SK-N-SH treated with all-trans-retinoic acid at 6 μM for 48 hours (cell line): ENCODE measurements at regions not wholly inside any gene's neighbourhood (a gene's known extent, or its start where the extent isn't known, plus 50 kb on each side); places are given as distances from the start of the nearest gene placed in this dataset.

Experiments
- ATAC-seq: fragments of 200-7000 bp; cut with Tn5 transposase; 3 replicates; pipeline ENCODE4 v1.9.1; 2020; ENCODE audit warnings: mild to moderate bottlenecking, moderate library complexity
- ARNTL ChIP-seq: fragments of 450-650 bp; formaldehyde crosslinking; IDR thresholded peaks from 2 replicates; pipeline ENCODE4 v1.5.0; 2020; ENCODE audit warnings: low read depth, mild to moderate bottlenecking, moderate library complexity, borderline replicate concordance
- BACH2 ChIP-seq: fragments of 250-450 bp; sonication (Bioruptor Pico); IDR thresholded peaks from 2 replicates; pipeline ENCODE4 v1.9.0; 2021; ENCODE audit warnings: mild to moderate bottlenecking, borderline replicate concordance
- CREB5 ChIP-seq: fragments of 250-450 bp; sonication (Bioruptor Pico); IDR thresholded peaks from 2 replicates; pipeline ENCODE4 v1.5.1; 2020; ENCODE audit warnings: low read depth, mild to moderate bottlenecking, moderate library complexity
- CSDC2 ChIP-seq: fragments of 250-450 bp; sonication (Bioruptor Pico); IDR thresholded peaks from 2 replicates; pipeline ENCODE4 v1.5.0; 2020; ENCODE audit warnings: mild to moderate bottlenecking, moderate library complexity
- CSRNP3 ChIP-seq: fragments of 250-450 bp; sonication (Bioruptor Pico); IDR thresholded peaks from 2 replicates; pipeline ENCODE4 v1.5.1; 2021; ENCODE audit warnings: mild to moderate bottlenecking, moderate library complexity
- ESRRG ChIP-seq: fragments of 250-450 bp; sonication (Bioruptor Pico); IDR thresholded peaks from 2 replicates; pipeline ENCODE4 v1.6.1; 2021; ENCODE audit warnings: mild to moderate bottlenecking
- GLIS3 ChIP-seq: fragments of 250-450 bp; sonication (Bioruptor Pico); IDR thresholded peaks from 2 replicates; pipeline ENCODE4 v1.5.0; 2020; ENCODE audit warnings: mild to moderate bottlenecking, moderate library complexity
- ISL1 ChIP-seq: fragments of 250-450 bp; sonication (Bioruptor Pico); IDR thresholded peaks from 2 replicates; pipeline ENCODE4 v2.1.2; 2022; ENCODE audit warnings: mild to moderate bottlenecking, moderate library complexity
- OSR1 ChIP-seq: fragments of 250-450 bp; sonication (Bioruptor Pico); IDR thresholded peaks from 2 replicates; pipeline ENCODE4 v1.8.0; 2022; ENCODE audit warnings: moderate library complexity, mild to moderate bottlenecking, inconsistent platforms
- PATZ1 ChIP-seq: fragments of 250-450 bp; sonication (Bioruptor Pico); IDR thresholded peaks from 2 replicates; pipeline ENCODE4 v1.8.0; 2020; ENCODE audit warnings: mild to moderate bottlenecking, moderate library complexity, borderline replicate concordance
- POU6F1 ChIP-seq: fragments of 250-450 bp; sonication (Bioruptor Pico); IDR thresholded peaks from 2 replicates; pipeline ENCODE4 v1.8.0; 2021; ENCODE audit warnings: low read depth, mild to moderate bottlenecking, moderate library complexity, borderline replicate concordance
- PPARA ChIP-seq: fragments of 250-450 bp; sonication (Bioruptor Pico); IDR thresholded peaks from 2 replicates; pipeline ENCODE4 v1.5.0; 2020; ENCODE audit warnings: mild to moderate bottlenecking, borderline replicate concordance
- RARB ChIP-seq: fragments of 250-450 bp; sonication (Bioruptor Pico); IDR thresholded peaks from 2 replicates; pipeline ENCODE4 v1.8.0; 2021; ENCODE audit warnings: mild to moderate bottlenecking, moderate library complexity
- SNAI2 ChIP-seq: fragments of 250-450 bp; sonication (Bioruptor Pico); IDR thresholded peaks from 2 replicates; pipeline ENCODE4 v1.5.0; 2020; ENCODE audit warnings: mild to moderate bottlenecking, moderate library complexity
- TCF4 ChIP-seq: fragments of 250-450 bp; sonication (Bioruptor Pico); IDR thresholded peaks from 2 replicates; pipeline ENCODE4 v1.8.0; 2021; ENCODE audit warnings: mild to moderate bottlenecking, moderate library complexity, borderline replicate concordance
- TOX ChIP-seq: fragments of 250-450 bp; sonication (Bioruptor Pico); IDR thresholded peaks from 2 replicates; pipeline ENCODE4 v1.8.0; 2021; ENCODE audit warnings: mild to moderate bottlenecking, moderate library complexity, borderline replicate concordance
- TSHZ2 ChIP-seq: fragments of 250-450 bp; sonication (Bioruptor Pico); IDR thresholded peaks from 2 replicates; pipeline ENCODE4 v1.5.0; 2020; ENCODE audit warnings: mild to moderate bottlenecking, moderate library complexity
- ZC3H10 ChIP-seq: fragments of 250-450 bp; sonication (Bioruptor Pico); IDR thresholded peaks from 2 replicates; pipeline ENCODE4 v1.5.1; 2021; ENCODE audit warnings: mild to moderate bottlenecking, moderate library complexity
- ZFP3 ChIP-seq: fragments of 250-450 bp; sonication (Bioruptor Pico); IDR thresholded peaks from 2 replicates; pipeline ENCODE4 v1.5.0; 2020; ENCODE audit warnings: mild to moderate bottlenecking, moderate library complexity
- ZFP30 ChIP-seq: fragments of 450-650 bp; formaldehyde crosslinking; IDR thresholded peaks from 2 replicates; pipeline ENCODE4 v1.5.0; 2022; ENCODE audit warnings: mild to moderate bottlenecking, moderate library complexity
- ZNF565 ChIP-seq: fragments of 450-650 bp; formaldehyde crosslinking; conservative IDR thresholded peaks from 2 replicates; pipeline ENCODE4 v1.5.0; 2020; ENCODE audit warnings: low read depth, mild to moderate bottlenecking, moderate library complexity
- ZNF70 ChIP-seq: fragments of 450-650 bp; formaldehyde crosslinking; IDR thresholded peaks from 2 replicates; pipeline ENCODE4 v1.5.0; 2020; ENCODE audit warnings: mild to moderate bottlenecking, moderate library complexity
- ZNF8 ChIP-seq: fragments of 450-650 bp; formaldehyde crosslinking; IDR thresholded peaks from 2 replicates; pipeline ENCODE4 v1.5.0; 2020; ENCODE audit warnings: mild to moderate bottlenecking, moderate library complexity

GRCh38 chr9:99634186-99634585 lies 187.5 kb upstream of the NR4A3 start:
- no peak for TF ChIP-seq PPARA (CRISPR knock-in tag)
- ATAC-seq, result no peak

GRCh38 chr9:99635032-99635431 lies 186.7 kb upstream of the NR4A3 start:
- no peak for ATAC-seq
- TF ChIP-seq ZFP30 (CRISPR knock-in tag), result no peak
- TF ChIP-seq TOX (CRISPR knock-in tag), result no peak
- TF ChIP-seq CSDC2 (CRISPR knock-in tag), result no peak
- TF ChIP-seq RARB, result no peak
- TF ChIP-seq BACH2 (CRISPR knock-in tag), result no peak
- no peak for TF ChIP-seq ARNTL (CRISPR knock-in tag)
- TF ChIP-seq ZNF70 (CRISPR knock-in tag), result no peak
- no peak for TF ChIP-seq TSHZ2 (CRISPR knock-in tag)
- no peak for TF ChIP-seq PPARA (CRISPR knock-in tag)
- no peak for TF ChIP-seq OSR1 (CRISPR knock-in tag)
- TF ChIP-seq GLIS3, result no peak
- TF ChIP-seq POU6F1 (CRISPR knock-in tag), result no peak
- no peak for TF ChIP-seq ESRRG
- no peak for TF ChIP-seq ZC3H10 (CRISPR knock-in tag)
- no peak for TF ChIP-seq SNAI2 (CRISPR knock-in tag)
- TF ChIP-seq ZNF565 (CRISPR knock-in tag), result no peak
- TF ChIP-seq CREB5 (CRISPR knock-in tag), result no peak
- no peak for TF ChIP-seq PATZ1 (CRISPR knock-in tag)
- no peak for TF ChIP-seq ZFP3 (CRISPR knock-in tag)
- TF ChIP-seq ISL1, result no peak

GRCh38 chr9:99637641-99638040 lies 184.0 kb upstream of the NR4A3 start:
- no peak for ATAC-seq
- TF ChIP-seq ZC3H10 (CRISPR knock-in tag) (no peak), CSRNP3 (no peak), POU6F1 (CRISPR knock-in tag) (no peak), TCF4 (no peak), ZFP30 (CRISPR knock-in tag) (no peak), PATZ1 (CRISPR knock-in tag) (no peak), ISL1 (no peak), ZNF565 (CRISPR knock-in tag) (no peak), SNAI2 (CRISPR knock-in tag) (no peak), OSR1 (CRISPR knock-in tag) (no peak), ZNF8 (no peak), BACH2 (CRISPR knock-in tag) (no peak), RARB (no peak), ESRRG (no peak), PPARA (CRISPR knock-in tag) (no peak)
